Rectal smooth muscle tissue (tissue), 1 donor: ENCODE measurements at regions not wholly inside any gene's neighbourhood (a gene's known extent, or its start where the extent isn't known, plus 50 kb on each side); places are given as distances from the start of the nearest gene placed in this dataset.

ENCODE experiments used
- H3K27ac ChIP-seq: one replicate; pipeline ENCODE4 v1.7.0; 2013; ENCODE audit warnings: low read depth, low read length, inconsistent platforms
- H3K27me3 ChIP-seq: one replicate; pipeline ENCODE4 v1.7.0; 2013; ENCODE audit warnings: low read length; ENCODE audit not compliant: control insufficient read depth, insufficient read depth
- H3K36me3 ChIP-seq: one replicate; pipeline ENCODE4 v1.7.0; 2013; ENCODE audit warnings: low read length; ENCODE audit not compliant: control insufficient read depth, insufficient read depth
- H3K4me1 ChIP-seq: one replicate; pipeline ENCODE4 v1.7.0; 2013; ENCODE audit warnings: low read length; ENCODE audit not compliant: control insufficient read depth, insufficient read depth
- H3K4me3 ChIP-seq: one replicate; pipeline ENCODE4 v1.7.0; 2013; ENCODE audit warnings: low read length
- H3K9ac ChIP-seq: one replicate; pipeline ENCODE4 v1.7.0; 2013; ENCODE audit warnings: low read length

DNA sequence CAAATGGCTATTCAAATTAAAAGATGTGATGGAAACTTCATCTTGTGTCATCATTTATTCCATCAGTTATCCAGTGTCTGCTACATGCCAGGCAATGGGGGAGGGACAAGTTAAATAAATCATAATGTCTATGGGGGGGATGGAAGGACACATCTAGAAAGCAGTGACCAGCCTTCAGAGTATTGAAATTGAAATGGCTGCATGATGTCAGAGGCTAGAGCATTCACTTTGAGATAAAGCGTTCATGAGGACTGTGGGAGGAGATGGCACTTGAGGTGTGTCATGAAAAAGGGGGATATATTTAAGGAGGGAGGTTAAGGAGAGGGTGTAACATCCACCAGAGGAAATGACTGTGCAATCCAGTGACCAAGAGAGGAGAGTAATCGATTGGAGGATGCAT, 50.6 kb downstream of the SLIT2 start:
- Histone ChIP-seq H3K9ac (no peak overlapping the region), H3K27me3 (no peaks in the 10 kb centered on the region), H3K4me1 (no peaks in the 10 kb centered on the region), H3K27ac (no peak overlapping the region), H3K36me3 (no peaks in the 10 kb centered on the region), H3K4me3 (no peak overlapping the region)

DNA sequence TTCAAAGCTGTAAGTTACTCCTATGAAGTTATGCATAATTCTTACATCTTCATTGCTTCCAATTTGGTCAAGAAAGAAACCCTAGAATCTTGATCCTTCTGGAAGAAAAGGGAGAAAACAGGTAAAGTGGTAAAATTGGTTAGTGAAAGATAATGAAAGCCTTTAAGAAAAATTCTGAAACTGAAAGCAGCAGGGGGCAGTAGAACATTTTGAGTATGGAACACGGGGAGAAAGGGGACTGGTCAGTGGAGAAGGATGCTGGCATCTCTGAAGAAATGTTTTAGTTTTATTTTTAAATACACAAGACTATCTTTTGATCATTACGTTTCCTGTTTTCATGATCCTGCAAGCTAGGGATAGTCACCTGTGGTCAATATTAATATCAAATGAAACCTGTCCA, 54.3 kb downstream of the SLIT2 start:
- Histone ChIP-seq H3K36me3 (no peaks in the 10 kb centered on the region), H3K27ac (no peak overlapping the region), H3K27me3 (no peaks in the 10 kb centered on the region), H3K9ac (no peak overlapping the region), H3K4me3 (no peak overlapping the region), H3K4me1 (no peaks in the 10 kb centered on the region)

DNA sequence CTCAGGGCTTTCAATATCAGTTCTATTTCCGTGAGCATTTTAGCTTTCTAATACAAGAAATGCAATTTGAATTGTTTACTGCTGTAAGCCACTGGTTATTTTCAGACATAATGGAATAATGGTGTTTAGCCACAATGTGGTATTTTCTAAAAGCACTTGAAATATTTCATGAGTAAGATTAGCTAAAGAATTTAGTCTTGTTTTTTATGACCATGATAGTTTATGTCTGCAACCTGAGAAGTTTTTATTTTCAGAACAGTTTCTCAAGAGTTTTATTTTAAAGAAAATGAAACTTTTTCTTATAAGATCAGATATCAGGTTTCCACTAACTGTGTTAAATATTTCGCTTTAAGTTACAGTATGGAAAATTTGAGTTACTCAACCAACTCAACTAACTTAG, 60.2 kb downstream of the SLIT2 start:
- H3K27ac ChIP-seq: no peak overlapping the region
- no peak overlapping the region for H3K9ac ChIP-seq
- H3K27me3 ChIP-seq: no peaks in the 10 kb centered on the region
- no peaks in the 10 kb centered on the region for H3K36me3 ChIP-seq
- peaks cover 3% of the 10 kb centered on the region for H3K4me1 ChIP-seq
- no peak overlapping the region for H3K4me3 ChIP-seq

DNA sequence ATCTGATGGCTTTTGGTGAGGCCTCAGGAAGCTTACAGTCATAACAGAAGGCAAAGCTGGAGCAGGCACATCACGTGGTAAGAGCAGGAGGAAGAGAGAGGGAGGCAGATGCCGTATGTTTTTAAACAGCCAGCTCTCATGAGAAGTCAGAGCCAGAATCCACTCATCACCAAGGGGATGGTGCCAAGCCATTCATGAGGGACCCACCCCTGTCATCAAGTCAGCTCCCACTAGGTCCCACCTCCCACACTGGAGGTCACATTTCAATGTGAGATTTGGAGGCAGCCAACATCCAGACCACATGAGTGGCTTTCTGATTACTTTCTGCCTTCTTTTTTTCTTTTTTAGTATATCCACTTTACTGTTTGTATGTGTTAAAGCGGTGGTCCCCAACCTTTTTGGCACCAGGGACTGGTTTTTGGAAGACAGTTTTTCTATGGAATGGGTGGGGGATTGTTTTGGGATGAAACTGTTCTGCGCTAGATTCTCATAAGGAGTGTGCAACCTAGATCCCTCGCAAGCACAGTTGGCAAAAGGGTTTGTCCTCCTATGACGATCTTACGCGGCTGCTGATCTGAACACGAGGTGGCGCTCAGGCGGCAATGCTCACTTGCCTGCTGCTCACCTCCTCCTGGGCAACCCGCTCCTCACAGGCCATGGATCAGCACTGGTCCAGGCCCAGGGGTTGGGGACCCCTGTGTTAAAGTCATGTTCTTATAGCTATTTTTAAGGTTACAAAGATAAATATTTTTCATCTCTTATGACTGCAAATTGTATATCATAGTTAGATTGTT, 61.7 kb downstream of the SLIT2 start:
- no peak overlapping the region for H3K9ac ChIP-seq

DNA sequence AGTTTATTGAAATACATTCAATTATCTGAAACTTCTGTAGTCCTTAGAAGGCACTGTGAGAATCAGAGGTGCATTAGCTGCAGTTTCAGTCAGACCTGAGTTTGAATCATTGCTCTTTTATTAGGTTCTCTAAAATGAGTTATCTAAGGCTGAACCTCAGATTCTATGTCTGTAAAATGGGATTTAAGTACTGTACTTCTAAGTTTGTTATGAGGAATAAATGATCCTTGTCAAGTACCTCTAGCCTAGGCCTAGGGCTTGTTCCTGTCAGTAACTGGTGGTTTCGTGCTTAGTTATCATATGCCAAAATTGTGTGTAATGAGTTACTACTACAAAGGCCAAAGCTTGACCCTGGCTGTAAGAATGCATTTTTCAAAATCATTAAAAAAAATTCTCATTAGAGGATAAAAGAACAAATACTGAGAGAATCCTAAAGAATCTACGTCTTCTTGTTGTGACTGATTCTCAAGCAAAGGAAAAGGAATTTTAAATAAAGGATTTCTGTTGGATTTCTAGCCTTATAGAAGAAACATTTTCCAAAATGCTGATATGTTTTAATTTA, 65.8 kb downstream of the SLIT2 start:
- no peak overlapping the region for H3K27ac ChIP-seq
- H3K27me3 ChIP-seq: no peaks in the 10 kb centered on the region
- H3K4me1 ChIP-seq: peaks cover 6% of the 10 kb centered on the region
- H3K36me3 ChIP-seq: no peaks in the 10 kb centered on the region
- H3K9ac ChIP-seq: no peak overlapping the region
- no peak overlapping the region for H3K4me3 ChIP-seq

More for the DNA sequence above, 61.7 kb downstream of the SLIT2 start:
- Histone ChIP-seq H3K4me1 (peaks cover 5% of the 10 kb centered on the region), H3K4me3 (no peak overlapping the region), H3K27ac (no peak overlapping the region), H3K27me3 (no peaks in the 10 kb centered on the region), H3K36me3 (no peaks in the 10 kb centered on the region)

DNA sequence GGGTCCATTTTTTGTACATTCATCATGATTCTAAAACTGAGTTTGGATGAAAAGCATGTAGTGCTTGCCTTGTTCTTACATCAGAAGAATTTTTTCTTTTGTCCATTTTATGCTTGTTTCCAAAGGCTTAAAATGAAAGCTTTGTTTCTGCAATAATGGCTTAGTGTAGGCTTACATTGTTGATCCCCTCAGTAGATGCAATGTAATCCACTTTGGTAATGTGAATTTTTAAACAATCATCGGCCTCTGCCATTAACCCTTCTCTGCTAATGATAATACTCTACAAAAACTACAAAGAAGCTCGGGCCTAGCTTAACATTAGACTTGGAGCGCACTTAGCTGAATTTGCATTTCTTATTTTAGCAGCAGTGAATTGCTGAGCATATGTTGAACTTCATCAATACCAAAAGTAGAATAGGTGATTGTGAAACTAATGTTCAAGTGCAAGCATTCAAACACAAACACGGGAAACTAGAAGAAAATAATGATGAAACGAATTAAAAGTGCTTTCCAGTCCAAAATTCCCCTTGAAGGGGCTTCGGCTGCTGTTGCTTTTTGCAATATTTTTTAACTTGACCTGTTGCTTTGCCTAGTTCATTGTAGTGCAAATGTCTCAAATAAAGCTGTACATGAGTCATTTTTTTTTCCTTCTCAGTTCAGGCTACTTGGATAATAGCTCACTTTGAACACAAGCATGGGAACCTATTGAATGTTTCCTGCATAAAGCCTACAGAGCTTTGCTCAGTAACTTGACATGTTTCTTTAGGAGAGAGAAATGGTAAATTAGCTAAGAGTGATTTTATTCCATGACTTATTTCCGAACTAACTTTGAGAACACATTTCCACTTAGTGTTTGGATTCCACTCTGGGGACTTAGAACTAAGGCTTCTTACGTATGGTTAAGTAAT, 66.5 kb downstream of the SLIT2 start:
- Histone ChIP-seq H3K9ac (no peak overlapping the region), H3K4me3 (no peak overlapping the region), H3K36me3 (no peaks in the 10 kb centered on the region), H3K4me1 (peaks cover 6% of the 10 kb centered on the region), H3K27me3 (no peaks in the 10 kb centered on the region), H3K27ac (no peak overlapping the region)

DNA sequence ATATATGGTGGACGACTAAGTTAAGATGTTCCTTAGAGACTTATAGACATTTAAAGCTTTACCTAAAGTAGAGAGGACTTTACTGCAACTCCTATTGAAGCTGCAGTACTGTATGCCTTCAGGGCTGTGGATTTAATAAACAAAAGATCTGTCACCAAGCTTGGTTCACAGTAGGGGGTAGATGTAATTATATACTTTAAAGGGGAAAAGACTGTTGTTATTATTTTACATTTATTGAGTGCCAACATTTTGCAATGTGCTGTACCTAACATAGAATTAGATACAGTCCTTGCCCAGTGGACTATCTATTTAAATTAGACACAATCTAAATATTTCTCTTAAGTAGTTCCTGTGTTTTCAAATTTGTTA, 67.2 kb downstream of the SLIT2 start:
- H3K36me3 ChIP-seq: no peaks in the 10 kb centered on the region
- no peaks in the 10 kb centered on the region for H3K27me3 ChIP-seq
- no peak overlapping the region for H3K4me3 ChIP-seq
- no peak overlapping the region for H3K27ac ChIP-seq
- peaks cover 6% of the 10 kb centered on the region for H3K4me1 ChIP-seq
- H3K9ac ChIP-seq: no peak overlapping the region

DNA sequence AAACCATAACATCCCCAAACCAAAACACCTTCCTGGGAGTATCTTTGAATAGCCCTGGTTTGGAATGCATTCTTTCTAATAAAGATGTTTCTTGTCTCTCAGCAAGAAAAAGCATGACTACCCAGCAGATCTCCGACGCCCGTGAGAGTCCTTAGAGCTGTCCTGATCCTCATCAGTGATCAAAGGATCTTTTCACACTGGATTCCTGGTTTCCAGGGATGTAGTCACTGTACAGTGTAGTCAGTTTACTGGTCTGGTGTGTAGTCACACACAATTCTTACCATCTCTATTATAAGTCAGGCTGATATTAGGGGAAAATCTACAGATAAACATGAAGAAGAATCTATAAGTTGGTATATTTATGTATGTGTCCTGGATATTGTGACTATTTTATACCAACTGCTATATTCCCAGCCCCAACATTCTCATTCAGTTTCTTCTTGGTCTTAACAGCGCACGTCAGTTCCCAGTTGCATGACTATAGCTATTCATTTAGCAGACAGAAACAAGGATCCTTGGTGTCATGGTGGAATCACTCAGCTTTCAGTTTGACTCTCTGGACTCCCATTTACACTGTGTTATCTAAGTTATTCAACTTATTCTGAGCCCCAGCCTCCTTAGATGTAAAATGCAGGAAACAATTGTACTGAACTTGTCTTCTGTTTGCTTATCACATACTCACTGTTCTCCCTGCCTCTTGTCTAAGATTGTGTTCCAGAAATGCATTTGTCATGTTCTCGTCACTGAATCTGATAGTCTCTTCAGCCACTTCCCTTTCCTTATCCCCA, 68.3 kb downstream of the SLIT2 start:
- Histone ChIP-seq H3K4me1 (peaks cover 2% of the 10 kb centered on the region), H3K27ac (no peak overlapping the region), H3K9ac (no peak overlapping the region), H3K4me3 (no peak overlapping the region), H3K36me3 (no peaks in the 10 kb centered on the region), H3K27me3 (no peaks in the 10 kb centered on the region)

DNA sequence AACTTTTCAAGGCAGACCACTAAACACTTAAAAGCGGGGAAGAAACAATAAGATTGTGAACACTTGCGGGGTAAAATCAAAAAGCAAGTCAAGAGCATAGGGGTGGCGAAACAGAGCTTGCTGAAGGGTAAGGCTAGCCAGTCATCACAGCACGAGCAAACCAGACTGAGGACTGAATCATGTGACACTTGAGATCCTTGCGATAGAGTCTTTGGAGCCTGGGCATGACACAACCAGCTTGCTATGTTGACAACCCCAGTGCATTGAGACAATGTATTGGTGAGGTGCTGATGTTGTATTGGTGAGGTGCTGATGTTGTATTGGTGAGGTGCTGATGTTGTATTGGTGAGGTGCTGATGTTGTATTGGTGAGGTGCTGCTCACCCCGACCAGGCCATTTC, 72.3 kb downstream of the SLIT2 start:
- no peak overlapping the region for H3K27ac ChIP-seq
- H3K4me3 ChIP-seq: no peak overlapping the region
- peaks cover 3% of the 10 kb centered on the region for H3K4me1 ChIP-seq
- H3K27me3 ChIP-seq: no peaks in the 10 kb centered on the region
- H3K36me3 ChIP-seq: no peaks in the 10 kb centered on the region
- no peak overlapping the region for H3K9ac ChIP-seq

DNA sequence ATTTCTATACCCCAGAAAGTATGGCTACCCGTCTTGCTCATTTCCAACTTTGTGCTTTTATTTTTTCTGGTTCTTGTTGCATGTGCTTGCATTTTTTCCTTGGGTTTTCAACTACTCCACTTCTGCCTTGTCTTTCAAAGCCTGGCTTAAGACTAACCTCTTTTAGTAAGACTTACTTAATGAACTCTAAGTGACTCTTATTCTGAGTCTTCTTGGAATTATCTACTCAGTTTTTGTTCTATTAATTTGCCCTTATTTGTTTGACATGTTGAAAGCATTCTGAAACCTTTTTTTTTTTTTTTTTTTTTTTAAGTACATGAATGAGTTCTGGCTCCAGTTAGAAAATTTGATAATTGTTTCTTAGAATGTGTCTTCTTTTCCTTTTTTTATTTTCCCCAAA, 74.8 kb downstream of the SLIT2 start:
- H3K4me1 ChIP-seq: peaks cover 3% of the 10 kb centered on the region
- H3K27ac ChIP-seq: no peak overlapping the region
- no peaks in the 10 kb centered on the region for H3K27me3 ChIP-seq
- H3K36me3 ChIP-seq: no peaks in the 10 kb centered on the region
- H3K9ac ChIP-seq: no peak overlapping the region
- H3K4me3 ChIP-seq: no peak overlapping the region

DNA sequence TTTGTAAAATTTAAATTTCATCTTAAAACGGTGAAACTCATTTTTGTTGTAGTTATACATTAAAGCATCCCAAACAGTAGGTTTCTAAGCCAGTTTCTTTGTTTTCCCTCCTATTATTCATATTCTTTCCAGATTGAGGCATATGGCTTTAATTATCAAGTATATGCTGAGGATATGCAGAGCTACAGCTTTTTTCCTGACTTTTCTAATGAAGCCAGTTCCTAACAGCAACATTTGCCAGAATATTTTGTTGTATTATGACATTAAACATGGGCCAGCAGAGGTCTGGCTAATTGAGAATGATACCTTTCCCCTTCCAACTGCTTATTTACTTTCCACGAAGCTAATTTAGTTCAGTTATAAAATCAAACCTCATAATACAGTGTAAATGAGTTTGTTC, 75.3 kb downstream of the SLIT2 start:
- Histone ChIP-seq H3K4me1 (peaks cover 3% of the 10 kb centered on the region), H3K27me3 (no peaks in the 10 kb centered on the region), H3K9ac (no peak overlapping the region), H3K36me3 (no peaks in the 10 kb centered on the region), H3K27ac (no peak overlapping the region), H3K4me3 (no peak overlapping the region)

DNA sequence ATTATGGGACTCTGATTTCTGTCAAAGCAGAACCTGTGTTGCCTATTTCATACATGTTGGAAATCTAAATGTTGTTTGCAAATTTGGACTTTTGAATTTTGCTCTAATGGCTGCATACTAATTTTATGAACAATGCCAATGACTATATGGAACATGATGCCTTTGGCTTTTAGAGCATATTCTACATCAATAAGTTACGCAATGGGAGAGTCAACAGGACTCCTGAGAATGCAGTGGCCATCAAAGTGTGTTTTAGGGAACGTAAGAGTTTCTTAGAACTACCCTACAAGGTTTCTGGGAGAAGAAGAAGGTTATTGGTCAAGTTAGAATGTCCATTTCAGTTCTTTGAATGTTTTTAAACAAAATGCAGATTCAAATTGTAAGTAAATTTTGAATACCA, 76.1 kb downstream of the SLIT2 start:
- H3K27me3 ChIP-seq: no peaks in the 10 kb centered on the region
- H3K4me3 ChIP-seq: no peak overlapping the region
- no peak overlapping the region for H3K27ac ChIP-seq
- no peaks in the 10 kb centered on the region for H3K36me3 ChIP-seq
- H3K4me1 ChIP-seq: peaks cover 3% of the 10 kb centered on the region
- no peak overlapping the region for H3K9ac ChIP-seq
